WTC11 (cell line): ENCODE measurements at regions not wholly inside any gene's neighbourhood (a gene's known extent, or its start where the extent isn't known, plus 50 kb on each side); places are given as distances from the start of the nearest gene placed in this dataset.

Experiments used
- ATF1 ChIP-seq: sonication (generic); formaldehyde crosslinking; IDR thresholded peaks from 2 replicates; pipeline ENCODE4 v1.8.1; 2023; ENCODE audit warnings: mild to moderate bottlenecking, moderate library complexity, missing genetic modification reagents
- CREB1 ChIP-seq: sonication (generic); formaldehyde crosslinking; IDR thresholded peaks from 2 replicates; pipeline ENCODE4 v1.8.0; 2023; ENCODE audit warnings: mild to moderate bottlenecking, missing genetic modification reagents
- ETV6 ChIP-seq: sonication (generic); formaldehyde crosslinking; IDR thresholded peaks from 2 replicates; pipeline ENCODE4 v1.8.1; 2022; ENCODE audit warnings: mild to moderate bottlenecking, missing genetic modification reagents
- ZNF121 ChIP-seq: sonication (generic); formaldehyde crosslinking; IDR thresholded peaks from 2 replicates; pipeline ENCODE4 v1.8.0; 2023; ENCODE audit warnings: missing genetic modification reagents
- TF ChIP-seq, protein P1 (sequence below): fragments of 200-600 bp; IDR thresholded peaks from 2 replicates; pipeline ENCODE4 v1.8.0; 2022; ENCODE audit warnings: antibody characterized with exemption

DNA sequence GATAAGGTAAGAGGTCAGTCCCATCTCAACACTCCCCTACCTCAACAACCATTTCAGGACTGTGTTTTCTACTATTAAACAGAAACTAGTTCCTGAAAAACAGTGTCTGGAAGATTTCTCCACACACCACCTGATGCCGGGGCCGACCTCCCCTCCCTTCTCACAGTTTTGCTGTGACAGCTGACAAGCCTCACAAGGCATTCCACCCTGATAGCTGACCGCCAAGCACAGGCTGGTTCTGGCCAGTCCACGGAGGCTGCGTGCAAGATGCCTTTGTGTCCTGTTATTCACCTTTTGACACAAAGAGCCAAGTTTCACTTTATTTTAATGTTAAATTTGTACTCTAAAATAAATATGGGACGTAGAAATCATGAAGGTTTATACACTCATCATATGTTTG is 758.6 kb downstream of the PDHA2 start:
- TF ChIP-seq, protein P1, sequence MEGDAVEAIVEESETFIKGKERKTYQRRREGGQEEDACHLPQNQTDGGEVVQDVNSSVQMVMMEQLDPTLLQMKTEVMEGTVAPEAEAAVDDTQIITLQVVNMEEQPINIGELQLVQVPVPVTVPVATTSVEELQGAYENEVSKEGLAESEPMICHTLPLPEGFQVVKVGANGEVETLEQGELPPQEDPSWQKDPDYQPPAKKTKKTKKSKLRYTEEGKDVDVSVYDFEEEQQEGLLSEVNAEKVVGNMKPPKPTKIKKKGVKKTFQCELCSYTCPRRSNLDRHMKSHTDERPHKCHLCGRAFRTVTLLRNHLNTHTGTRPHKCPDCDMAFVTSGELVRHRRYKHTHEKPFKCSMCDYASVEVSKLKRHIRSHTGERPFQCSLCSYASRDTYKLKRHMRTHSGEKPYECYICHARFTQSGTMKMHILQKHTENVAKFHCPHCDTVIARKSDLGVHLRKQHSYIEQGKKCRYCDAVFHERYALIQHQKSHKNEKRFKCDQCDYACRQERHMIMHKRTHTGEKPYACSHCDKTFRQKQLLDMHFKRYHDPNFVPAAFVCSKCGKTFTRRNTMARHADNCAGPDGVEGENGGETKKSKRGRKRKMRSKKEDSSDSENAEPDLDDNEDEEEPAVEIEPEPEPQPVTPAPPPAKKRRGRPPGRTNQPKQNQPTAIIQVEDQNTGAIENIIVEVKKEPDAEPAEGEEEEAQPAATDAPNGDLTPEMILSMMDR = no peak
- TF ChIP-seq ATF1 = no peak
- no peak for TF ChIP-seq ZNF121
- no peak for TF ChIP-seq CREB1 (CRISPR knock-in tag)
- no peak for TF ChIP-seq ETV6
